ENCODE measurements at regions not wholly inside any gene's neighbourhood (a gene's known extent, or its start where the extent isn't known, plus 50 kb on each side); places are given as distances from the start of the nearest gene placed in this dataset.

DNA sequence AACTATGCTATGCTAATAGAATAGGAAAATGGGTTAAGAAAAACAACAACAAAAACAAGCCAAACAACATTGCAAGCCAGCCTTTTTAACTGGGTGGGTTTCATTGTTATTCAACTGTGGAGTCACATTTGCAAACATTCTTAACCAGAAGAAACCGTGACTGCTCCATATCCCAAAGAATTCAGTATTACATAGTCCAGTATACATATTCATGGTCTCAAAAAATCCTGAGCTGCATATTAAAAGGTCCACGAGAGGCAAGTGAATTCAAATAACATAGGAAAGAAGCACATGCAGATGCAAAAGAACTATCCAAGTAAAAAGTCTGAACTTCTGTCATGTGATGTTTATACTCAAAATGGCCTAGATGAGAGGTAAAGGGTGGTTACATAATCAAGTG lies 179.1 kb upstream of the ETAA1 start:
- no peak overlapping the region for H3K27ac ChIP-seq (ENCODE audit: insufficient read length, low read depth, low read length)

More for the DNA sequence above, 179.1 kb upstream of the ETAA1 start:
- Histone ChIP-seq H3K4ac (ENCODE audit: low read depth, low read length) (no peak overlapping the region), H2BK120ac (ENCODE audit: low read depth, low read length, poor library complexity, severe bottlenecking) (no peak overlapping the region), H4K8ac (replicated peaks; ENCODE audit: insufficient read length, low read depth, low read length) (no peak overlapping the region), H2AK5ac (ENCODE audit: insufficient read length, low read length) (no peak overlapping the region), H3T11ph (ENCODE audit: low read length) (no peak overlapping the region), H2AFZ (ENCODE audit: low read length) (no peak overlapping the region), H3K23ac (ENCODE audit: insufficient read length, low read depth, low read length) (no peak overlapping the region), H3K14ac (ENCODE audit: insufficient read depth, low read length) (no peak overlapping the region), H4K20me1 (ENCODE audit: control insufficient read depth, insufficient read depth, insufficient read length) (peaks cover 2% of the 10 kb centered on the region), H3K4me2 (ENCODE audit: insufficient read depth, insufficient read length, low read length) (no peak overlapping the region), H3K4me1 (ENCODE audit: insufficient read depth, low read length) (peaks cover 4% of the 10 kb centered on the region; the same call in 1 of the 2 replicates), H3K79me2 (ENCODE audit: insufficient read depth, low read length) (no peaks in the 10 kb centered on the region), H3K18ac (ENCODE audit: insufficient read length, low read depth, low read length) (no peak overlapping the region), H3K9me3 (ENCODE audit: control insufficient read depth, low read depth, low read length) (no peaks in the 10 kb centered on the region), H4K91ac (ENCODE audit: insufficient read length, low read depth, low read length) (no peak overlapping the region), H3K27me3 (ENCODE audit: insufficient read depth, low read length) (no peaks in the 10 kb centered on the region), H3K23me2 (ENCODE audit: insufficient read length, low read depth, low read length, poor library complexity, severe bottlenecking) (no peaks in the 10 kb centered on the region), H2BK12ac (ENCODE audit: insufficient read length, low read depth, low read length) (no peak overlapping the region), H2BK5ac (ENCODE audit: insufficient read length, low read length) (no peak overlapping the region), H3K79me1 (ENCODE audit: insufficient read depth, low read depth, low read length, poor library complexity, severe bottlenecking) (no peaks in the 10 kb centered on the region), H3K9ac (ENCODE audit: extremely low read depth, insufficient read length, low read length) (no peak overlapping the region), H3K56ac (ENCODE audit: insufficient read length, low read depth, low read length) (no peak overlapping the region), H4K5ac (ENCODE audit: insufficient read length, low read depth, low read length) (no peak overlapping the region), H2BK20ac (ENCODE audit: low read depth, low read length, poor library complexity, severe bottlenecking) (no peak overlapping the region), H2BK15ac (ENCODE audit: low read depth, low read length) (no peak overlapping the region)
- no peak overlapping the region for H3K27ac Mint-ChIP-seq
- no peaks in the 10 kb centered on the region for H3K27me3 Mint-ChIP-seq (ENCODE audit: low read depth)
- no CpG with 5 or more reads among the region's 2 CpGs for WGBS (ENCODE audit: extremely low coverage, insufficient read length, low lambda C conversion rate)
- H3K9me3 Mint-ChIP-seq = peaks cover 8 to 15% of the 10 kb centered on the region in 2 experiments
- TF ChIP-seq, protein P1, sequence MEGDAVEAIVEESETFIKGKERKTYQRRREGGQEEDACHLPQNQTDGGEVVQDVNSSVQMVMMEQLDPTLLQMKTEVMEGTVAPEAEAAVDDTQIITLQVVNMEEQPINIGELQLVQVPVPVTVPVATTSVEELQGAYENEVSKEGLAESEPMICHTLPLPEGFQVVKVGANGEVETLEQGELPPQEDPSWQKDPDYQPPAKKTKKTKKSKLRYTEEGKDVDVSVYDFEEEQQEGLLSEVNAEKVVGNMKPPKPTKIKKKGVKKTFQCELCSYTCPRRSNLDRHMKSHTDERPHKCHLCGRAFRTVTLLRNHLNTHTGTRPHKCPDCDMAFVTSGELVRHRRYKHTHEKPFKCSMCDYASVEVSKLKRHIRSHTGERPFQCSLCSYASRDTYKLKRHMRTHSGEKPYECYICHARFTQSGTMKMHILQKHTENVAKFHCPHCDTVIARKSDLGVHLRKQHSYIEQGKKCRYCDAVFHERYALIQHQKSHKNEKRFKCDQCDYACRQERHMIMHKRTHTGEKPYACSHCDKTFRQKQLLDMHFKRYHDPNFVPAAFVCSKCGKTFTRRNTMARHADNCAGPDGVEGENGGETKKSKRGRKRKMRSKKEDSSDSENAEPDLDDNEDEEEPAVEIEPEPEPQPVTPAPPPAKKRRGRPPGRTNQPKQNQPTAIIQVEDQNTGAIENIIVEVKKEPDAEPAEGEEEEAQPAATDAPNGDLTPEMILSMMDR (conservative IDR thresholded peaks at IDR 0.05) = no peak
- no peak overlapping the region for H3K4me3 Mint-ChIP-seq
- H3K4me1 Mint-ChIP-seq = peaks cover 22 to 29% of the 10 kb centered on the region in 2 experiments
- DNase-seq = no peak
- H3K36me3 Mint-ChIP-seq (ENCODE audit: insufficient read depth in 1 of 3, low read depth in 3 of 3) = peaks cover 6 to 17% (median 9%) of the 10 kb centered on the region in 3 experiments

Data from H9 (cell line).